Uterus (tissue), 3 donors: ENCODE measurements at regions not wholly inside any gene's neighbourhood (a gene's known extent, or its start where the extent isn't known, plus 50 kb on each side); places are given as distances from the start of the nearest gene placed in this dataset.

Experiments used
- DNase-seq, 2 donors: peaks; one replicate each; pipeline ENCODE4 v3.0.0-alpha.2; 2019 to 2020
- H3K27ac ChIP-seq, 2 donors: fragments of 200-600 bp; sonication (generic); 1 replicate in 1 of 2; 2 replicates in 1 of 2; pipeline ENCODE4 v1.5.1; 2016 to 2018
- H3K27me3 ChIP-seq, 2 donors: fragments of 200-600 bp; sonication (generic); one replicate each; pipeline ENCODE4 v1.5.1; 2018 to 2019; ENCODE audit warnings: control low read depth in 1 of 2
- H3K36me3 ChIP-seq, 2 donors: fragments of 200-600 bp; sonication (generic); one replicate each; pipeline ENCODE4 v1.5.1; 2019; ENCODE audit warnings: control low read depth in 1 of 2
- H3K4me1 ChIP-seq, 2 donors: fragments of 200-600 bp; sonication (generic); one replicate each; pipeline ENCODE4 v1.5.1; 2018 to 2019; ENCODE audit warnings: control low read depth in 1 of 2
- H3K4me3 ChIP-seq, 2 donors: fragments of 200-600 bp; sonication (generic); 1 replicate in 1 of 2; 2 replicates in 1 of 2; pipeline ENCODE4 v1.5.1; 2018 to 2019; ENCODE audit warnings: mild to moderate bottlenecking in 1 of 2
- H3K9me3 ChIP-seq, 2 donors: fragments of 200-600 bp; sonication (generic); one replicate each; pipeline ENCODE4 v1.5.1; 2019; ENCODE audit warnings: control low read depth in 1 of 2
- CTCF ChIP-seq, 4 experiments: fragments of 200-600 bp in 2 of 4; fragments of 450-650 bp in 2 of 4; sonication (generic) in 2 of 4; IDR thresholded peaks; one replicate each; pipeline ENCODE4 v1.5.1; 2016 to 2019; ENCODE audit warnings: antibody characterized with exemption in 4 of 4, mild to moderate bottlenecking in 2 of 4, moderate library complexity in 1 of 4
- POLR2A ChIP-seq, 2 donors: fragments of 450-650 bp; IDR thresholded peaks; one replicate each; pipeline ENCODE4 v1.6.1; 2016; ENCODE audit warnings: antibody characterized with exemption in 2 of 2, mild to moderate bottlenecking in 1 of 2, moderate library complexity in 1 of 2
- intact Hi-C: fragments of 100-400 bp; cut with DNase I; formaldehyde crosslinking; loops from one replicate; pipeline ENCODE4 v1.15.1; 2023; ENCODE audit warnings: low total_unique reads
- donor health status: DM: yes; HTN: yes; CAD: no.

GRCh38 chr1:57858740-57859139 lies 434.9 kb upstream of the DAB1 start:
- no peak for DNase-seq
- Histone ChIP-seq H3K4me1 (no peaks in the 10 kb centered on the region), H3K27me3 (no peaks in the 10 kb centered on the region), H3K4me3 (no peak overlapping the region), H3K9me3 (no peaks in the 10 kb centered on the region), H3K27ac (no peak overlapping the region), H3K36me3 (no peaks in the 10 kb centered on the region)
- TF ChIP-seq POLR2A (IDR thresholded peaks at IDR 0.05) (no peak), CTCF (IDR thresholded peaks at IDR 0.05) (no peak)
- intact Hi-C loops: no loop called here

GRCh38 chr1:57857809-57858208 lies 433.9 kb upstream of the DAB1 start:
- Histone ChIP-seq H3K4me3 (no peak overlapping the region), H3K27ac (no peak overlapping the region)
- intact Hi-C loops: no loop called here

GRCh38 chr1:57854436-57854835 lies 430.6 kb upstream of the DAB1 start:
- H3K4me3 ChIP-seq: no peak overlapping the region
- no peaks in the 10 kb centered on the region for H3K27me3 ChIP-seq
- H3K4me1 ChIP-seq: no peaks in the 10 kb centered on the region
- no peak for DNase-seq
- H3K27ac ChIP-seq: no peak overlapping the region
- TF ChIP-seq CTCF (IDR thresholded peaks at IDR 0.05) (no peak), POLR2A (IDR thresholded peaks at IDR 0.05) (no peak)
- no peaks in the 10 kb centered on the region for H3K36me3 ChIP-seq
- H3K9me3 ChIP-seq: no peaks in the 10 kb centered on the region
- intact Hi-C loops: no loop called here

More at GRCh38 chr1:57857809-57858208, 433.9 kb upstream of the DAB1 start:
- no peak for DNase-seq
- H3K9me3 ChIP-seq: no peaks in the 10 kb centered on the region
- no peaks in the 10 kb centered on the region for H3K27me3 ChIP-seq
- H3K36me3 ChIP-seq: no peaks in the 10 kb centered on the region
- TF ChIP-seq CTCF (IDR thresholded peaks at IDR 0.05): no peak
- TF ChIP-seq POLR2A (IDR thresholded peaks at IDR 0.05): no peak
- no peaks in the 10 kb centered on the region for H3K4me1 ChIP-seq

GRCh38 chr1:57850176-57850940 lies 426.5 kb upstream of the DAB1 start:
- Histone ChIP-seq H3K9me3 (no peaks in the 10 kb centered on the region), H3K4me3 (no peak overlapping the region), H3K27me3 (no peaks in the 10 kb centered on the region), H3K4me1 (no peaks in the 10 kb centered on the region), H3K36me3 (no peaks in the 10 kb centered on the region), H3K27ac (no peak overlapping the region)
- no peak for DNase-seq
- no peak for TF ChIP-seq CTCF (IDR thresholded peaks at IDR 0.05)
- no peak for TF ChIP-seq POLR2A (IDR thresholded peaks at IDR 0.05)
- intact Hi-C loops: no loop called here

- no peak overlapping the region for H3K27ac ChIP-seq
- H3K9me3 ChIP-seq: no peaks in the 10 kb centered on the region
- intact Hi-C loops: no loop called here
Measured at GRCh38 chr1:57848406-57848805, 424.5 kb upstream of the DAB1 start.

More at GRCh38 chr1:57848406-57848805, 424.5 kb upstream of the DAB1 start:
- Histone ChIP-seq H3K36me3 (no peaks in the 10 kb centered on the region), H3K4me1 (no peaks in the 10 kb centered on the region), H3K4me3 (no peak overlapping the region), H3K27me3 (no peaks in the 10 kb centered on the region)
- no peak for DNase-seq
- TF ChIP-seq POLR2A (IDR thresholded peaks at IDR 0.05) (no peak), CTCF (IDR thresholded peaks at IDR 0.05) (no peak)
